ENCODE measurements at regions not wholly inside any gene's neighbourhood (a gene's known extent, or its start where the extent isn't known, plus 50 kb on each side); places are given as distances from the start of the nearest gene placed in this dataset.

DNA sequence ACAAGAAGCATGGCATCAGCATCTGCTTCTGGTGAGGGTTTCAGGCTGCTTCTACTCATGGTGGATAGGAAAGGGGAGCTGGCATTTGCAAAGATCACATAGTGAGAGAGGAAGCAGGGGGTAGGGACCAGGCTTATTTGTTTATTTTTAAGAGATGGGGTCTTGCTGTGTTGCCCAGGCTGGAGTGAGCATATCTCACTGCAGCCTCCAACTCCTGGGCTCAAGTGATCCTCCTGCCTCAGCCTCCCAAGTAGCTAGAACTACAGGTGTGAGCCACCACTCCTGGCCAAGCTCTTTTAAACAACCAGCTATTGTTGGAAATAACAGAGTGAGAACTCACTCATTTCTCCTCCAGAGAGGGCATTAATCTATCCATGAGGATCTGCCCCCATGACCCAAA lies 138.8 kb upstream of the FOXN2 start:
- DNase-seq (ENCODE audit: low spot score) (no peak), ATAC-seq (ENCODE audit: low FRiP score) (no peak)
- TF ChIP-seq, protein P1, sequence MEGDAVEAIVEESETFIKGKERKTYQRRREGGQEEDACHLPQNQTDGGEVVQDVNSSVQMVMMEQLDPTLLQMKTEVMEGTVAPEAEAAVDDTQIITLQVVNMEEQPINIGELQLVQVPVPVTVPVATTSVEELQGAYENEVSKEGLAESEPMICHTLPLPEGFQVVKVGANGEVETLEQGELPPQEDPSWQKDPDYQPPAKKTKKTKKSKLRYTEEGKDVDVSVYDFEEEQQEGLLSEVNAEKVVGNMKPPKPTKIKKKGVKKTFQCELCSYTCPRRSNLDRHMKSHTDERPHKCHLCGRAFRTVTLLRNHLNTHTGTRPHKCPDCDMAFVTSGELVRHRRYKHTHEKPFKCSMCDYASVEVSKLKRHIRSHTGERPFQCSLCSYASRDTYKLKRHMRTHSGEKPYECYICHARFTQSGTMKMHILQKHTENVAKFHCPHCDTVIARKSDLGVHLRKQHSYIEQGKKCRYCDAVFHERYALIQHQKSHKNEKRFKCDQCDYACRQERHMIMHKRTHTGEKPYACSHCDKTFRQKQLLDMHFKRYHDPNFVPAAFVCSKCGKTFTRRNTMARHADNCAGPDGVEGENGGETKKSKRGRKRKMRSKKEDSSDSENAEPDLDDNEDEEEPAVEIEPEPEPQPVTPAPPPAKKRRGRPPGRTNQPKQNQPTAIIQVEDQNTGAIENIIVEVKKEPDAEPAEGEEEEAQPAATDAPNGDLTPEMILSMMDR (IDR thresholded peaks at IDR 0.05): no peak

DNA sequence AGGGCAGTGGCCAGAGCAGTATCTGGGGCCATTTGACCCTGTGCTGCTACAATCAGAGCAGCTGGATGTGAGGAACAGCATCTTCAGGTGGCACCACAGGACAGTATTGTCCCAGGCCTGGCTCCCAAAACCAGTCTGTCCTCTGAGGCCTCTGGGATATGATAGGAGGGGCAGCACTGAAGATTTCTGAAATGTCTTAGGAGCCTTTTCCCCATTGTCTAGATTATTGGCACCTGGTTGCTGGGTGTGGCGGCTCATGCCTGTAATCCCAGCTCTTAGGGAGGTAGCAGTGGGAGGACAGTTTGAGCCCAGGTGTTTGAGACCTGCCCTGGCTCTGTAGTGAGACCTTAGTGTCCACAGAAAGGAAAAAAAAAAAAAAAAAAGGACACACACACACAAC lies 137.6 kb upstream of the FOXN2 start:
- DNase-seq (ENCODE audit: low spot score) (no peak), ATAC-seq (ENCODE audit: low FRiP score) (no peak)
- TF ChIP-seq, protein P1 (IDR thresholded peaks at IDR 0.05): no peak

DNA sequence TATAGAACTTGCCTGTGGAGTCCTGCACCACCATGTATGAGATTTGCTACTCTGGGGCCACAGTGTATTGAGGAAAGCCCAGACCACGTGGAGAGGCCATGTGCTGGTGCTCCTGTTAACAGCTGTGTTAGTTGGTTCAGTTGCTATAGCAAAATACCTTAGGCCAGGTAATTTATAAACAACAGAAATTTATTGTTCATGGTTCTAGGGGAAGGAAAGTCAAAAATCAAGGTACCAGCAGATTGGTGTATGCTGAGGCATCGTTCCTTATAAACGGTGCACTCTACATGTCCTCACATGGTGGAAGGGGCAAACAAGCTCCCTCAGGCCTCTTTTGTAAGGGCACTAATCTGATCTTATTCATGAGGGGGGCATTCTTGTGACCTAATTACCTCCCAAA lies 135.9 kb upstream of the FOXN2 start:
- ATAC-seq (ENCODE audit: low FRiP score) (no peak), DNase-seq (ENCODE audit: low spot score) (no peak)
- TF ChIP-seq, protein P1 (IDR thresholded peaks at IDR 0.05): no peak

DNA sequence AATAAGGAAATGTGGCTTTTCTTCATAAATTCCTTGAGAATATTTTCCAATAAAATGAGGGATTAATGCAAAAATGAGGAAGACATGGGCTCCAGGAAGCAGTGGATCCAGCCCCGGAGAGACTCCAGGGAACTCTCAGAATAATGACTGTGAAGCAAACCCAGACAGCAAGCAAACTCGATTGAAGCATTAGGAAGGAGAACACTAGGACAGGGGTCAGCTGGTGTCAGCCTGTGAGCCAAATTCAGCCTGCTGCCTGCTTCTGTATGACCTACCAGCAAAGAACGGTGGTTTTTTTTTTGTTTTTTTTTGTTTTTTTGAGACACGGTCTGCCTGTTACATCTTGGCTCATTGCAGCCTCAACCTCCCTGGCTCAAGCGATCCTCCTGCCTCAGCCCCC lies 133.9 kb upstream of the FOXN2 start:
- ATAC-seq (ENCODE audit: low FRiP score) (no peak), DNase-seq (ENCODE audit: low spot score) (no peak)
- TF ChIP-seq, protein P1 (IDR thresholded peaks at IDR 0.05): no peak

DNA sequence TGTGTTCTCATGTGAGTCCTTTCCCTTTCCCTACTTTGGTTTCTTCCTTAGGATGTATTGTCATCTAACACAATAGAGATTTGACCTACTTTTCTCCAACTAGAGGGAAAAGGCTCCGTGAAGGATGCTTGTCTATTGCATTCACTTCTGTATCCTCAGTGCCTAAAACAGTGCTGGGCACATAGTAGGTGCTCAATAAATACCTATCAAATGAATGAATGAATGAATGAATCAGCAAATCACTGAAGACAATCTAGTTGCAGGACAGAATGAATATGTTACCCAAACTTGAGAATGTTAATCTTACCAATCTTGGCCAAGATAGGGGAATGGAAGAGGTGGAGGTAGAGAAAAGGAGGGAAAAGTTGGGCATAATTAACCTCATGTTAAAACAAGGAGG lies 131.2 kb upstream of the FOXN2 start:
- no peak for ATAC-seq (ENCODE audit: low FRiP score)
- DNase-seq (ENCODE audit: low spot score): no peak
- TF ChIP-seq, protein P1 (IDR thresholded peaks at IDR 0.05): no peak

DNA sequence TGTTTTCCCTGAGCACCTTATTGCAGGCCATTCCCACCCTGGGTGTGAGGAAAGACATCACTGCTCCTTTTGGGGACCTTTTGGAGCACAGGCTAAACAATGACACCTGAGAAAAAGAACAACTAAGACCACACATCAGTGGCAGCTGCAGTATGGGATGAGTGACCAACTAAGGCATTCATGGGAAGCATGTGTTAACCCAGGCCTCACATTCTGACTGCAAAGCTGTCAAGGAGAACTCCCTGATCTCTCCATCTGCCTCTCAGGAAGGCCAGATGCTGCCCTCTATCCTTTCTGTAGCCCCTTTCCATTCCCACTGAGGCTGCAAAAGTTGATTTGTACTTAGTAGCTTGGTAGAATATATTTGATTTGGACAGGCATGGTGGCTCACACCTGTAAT lies 130.5 kb upstream of the FOXN2 start:
- DNase-seq (ENCODE audit: low spot score) (no peak), ATAC-seq (ENCODE audit: low FRiP score) (no peak)
- TF ChIP-seq, protein P1 (IDR thresholded peaks at IDR 0.05): no peak

DNA sequence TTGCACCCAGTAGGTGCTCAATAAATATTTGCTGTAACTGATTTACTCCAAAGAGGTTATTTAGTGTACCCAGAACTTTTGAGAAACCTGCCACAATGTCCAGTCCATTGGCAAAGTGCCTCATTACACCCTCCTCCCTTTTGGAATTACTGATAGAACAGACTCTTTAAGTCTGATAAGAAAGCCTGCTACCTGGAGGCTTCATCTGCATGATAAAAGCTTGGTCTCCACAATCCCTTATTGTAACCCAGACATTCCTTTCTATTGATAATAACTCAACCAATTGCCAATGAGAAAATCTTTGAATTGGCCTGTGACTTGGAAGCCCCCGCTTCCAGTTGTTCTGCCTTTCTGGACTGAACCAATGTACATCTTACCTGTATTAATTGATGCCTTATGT lies 127.0 kb upstream of the FOXN2 start:
- TF ChIP-seq, protein P1 (IDR thresholded peaks at IDR 0.05): no peak
- ATAC-seq (ENCODE audit: low FRiP score): no peak
- no peak for DNase-seq (ENCODE audit: low spot score)

All from omental fat pad (tissue), 3 donors.